ENCODE measurements at regions not wholly inside any gene's neighbourhood (a gene's known extent, or its start where the extent isn't known, plus 50 kb on each side); places are given as distances from the start of the nearest gene placed in this dataset.

DNA sequence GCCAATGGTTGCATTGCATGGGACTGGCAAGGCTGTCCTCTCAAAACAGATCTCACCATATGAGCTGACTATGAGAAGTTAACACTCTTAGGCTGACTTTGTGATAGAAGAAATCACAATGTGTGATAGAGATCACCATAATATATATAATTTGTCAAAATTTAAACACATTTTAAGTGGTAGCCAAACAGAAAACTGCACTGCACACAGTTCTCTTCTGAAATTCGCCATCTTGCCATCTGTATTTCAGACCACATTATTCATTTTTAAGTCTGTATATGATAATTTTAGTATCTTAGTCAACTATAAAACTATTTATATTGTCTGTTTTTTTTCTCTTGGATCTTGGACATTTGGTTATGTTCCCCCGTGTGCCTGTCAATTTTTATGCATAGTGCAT is 374.7 kb downstream of the AJAP1 start:
- Histone ChIP-seq H3K27me3 (ENCODE audit: control insufficient read depth in 2 of 2, insufficient read depth in 2 of 2, low read length in 2 of 2) (no peaks in the 10 kb centered on the region), H4K20me1 (ENCODE audit: insufficient read depth, low read length) (no peaks in the 10 kb centered on the region), H3K27ac (ENCODE audit: low read depth in 1 of 2, low read length in 2 of 2) (no peak overlapping the region), H3K9me3 (replicated peaks in 1 of 2; ENCODE audit: control insufficient read depth in 1 of 2, insufficient read depth in 1 of 2, low read length in 2 of 2) (peaks cover 0 to 5% of the 10 kb centered on the region in 2 donors), H3K79me2 (ENCODE audit: insufficient read depth, low read length) (no peaks in the 10 kb centered on the region), H3K4me3 (replicated peaks in 1 of 3; ENCODE audit: low read depth in 2 of 3, low read length in 3 of 3) (no peak overlapping the region), H2AFZ (ENCODE audit: insufficient read depth, low read depth, low read length, poor library complexity, severe bottlenecking) (no peak overlapping the region), H3K4me2 (replicated peaks; ENCODE audit: extremely low read depth, low read length, poor library complexity, severe bottlenecking) (no peak overlapping the region), H3K36me3 (replicated peaks in 1 of 2; ENCODE audit: control insufficient read depth in 1 of 2, insufficient read depth in 2 of 2, low read length in 2 of 2) (no peaks in the 10 kb centered on the region), H3K9ac (ENCODE audit: insufficient read depth, low read length, poor library complexity, severe bottlenecking) (no peak overlapping the region), H3K4me1 (ENCODE audit: control insufficient read depth in 1 of 2, insufficient read depth in 2 of 2, low read length in 2 of 2) (no peaks in the 10 kb centered on the region)
- no peak for DNase-seq
- WGBS (ENCODE audit: insufficient coverage): no CpG with 5 or more reads among the region's 2 CpGs
- TF ChIP-seq, protein P1, sequence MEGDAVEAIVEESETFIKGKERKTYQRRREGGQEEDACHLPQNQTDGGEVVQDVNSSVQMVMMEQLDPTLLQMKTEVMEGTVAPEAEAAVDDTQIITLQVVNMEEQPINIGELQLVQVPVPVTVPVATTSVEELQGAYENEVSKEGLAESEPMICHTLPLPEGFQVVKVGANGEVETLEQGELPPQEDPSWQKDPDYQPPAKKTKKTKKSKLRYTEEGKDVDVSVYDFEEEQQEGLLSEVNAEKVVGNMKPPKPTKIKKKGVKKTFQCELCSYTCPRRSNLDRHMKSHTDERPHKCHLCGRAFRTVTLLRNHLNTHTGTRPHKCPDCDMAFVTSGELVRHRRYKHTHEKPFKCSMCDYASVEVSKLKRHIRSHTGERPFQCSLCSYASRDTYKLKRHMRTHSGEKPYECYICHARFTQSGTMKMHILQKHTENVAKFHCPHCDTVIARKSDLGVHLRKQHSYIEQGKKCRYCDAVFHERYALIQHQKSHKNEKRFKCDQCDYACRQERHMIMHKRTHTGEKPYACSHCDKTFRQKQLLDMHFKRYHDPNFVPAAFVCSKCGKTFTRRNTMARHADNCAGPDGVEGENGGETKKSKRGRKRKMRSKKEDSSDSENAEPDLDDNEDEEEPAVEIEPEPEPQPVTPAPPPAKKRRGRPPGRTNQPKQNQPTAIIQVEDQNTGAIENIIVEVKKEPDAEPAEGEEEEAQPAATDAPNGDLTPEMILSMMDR (IDR thresholded peaks at IDR 0.05): no peak
- Mint-ChIP-seq H3K4me3 (no peak overlapping the region), H3K27me3 (ENCODE audit: low read depth in 3 of 3) (no peaks in the 10 kb centered on the region), H3K36me3 (no peaks in the 10 kb centered on the region), H3K9me3 (peaks cover 0 to 4% (median 0%) of the 10 kb centered on the region in 7 donors), H3K27ac (no peak overlapping the region), H3K4me1 (no peaks in the 10 kb centered on the region)
- intact Hi-C loops (cut with micrococcal nuclease): no loop called here

DNA sequence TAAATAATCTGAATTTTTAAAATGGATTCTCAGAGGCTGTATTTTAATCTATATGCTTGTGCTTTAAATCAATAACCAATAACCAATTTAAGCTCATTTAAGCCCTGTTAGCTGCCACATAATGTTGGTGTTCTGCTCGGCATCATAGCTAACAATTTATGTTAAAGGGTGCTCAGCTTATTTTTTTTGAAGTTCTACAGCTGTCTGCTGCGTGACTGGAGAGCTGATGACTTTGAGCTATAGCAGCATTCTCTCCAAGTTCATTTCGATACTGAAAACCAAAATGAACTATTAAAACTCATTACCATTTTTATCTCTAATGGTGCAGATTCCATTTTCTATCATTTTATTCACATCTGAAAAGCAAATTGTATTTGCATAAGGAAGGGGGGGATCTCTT is 357.8 kb downstream of the AJAP1 start:
- no peaks in the 10 kb centered on the region for H3K4me1 Mint-ChIP-seq
- Histone ChIP-seq H3K4me3 (replicated peaks in 1 of 3; ENCODE audit: low read depth in 2 of 3, low read length in 3 of 3) (no peak overlapping the region), H3K9me3 (replicated peaks in 1 of 2; ENCODE audit: control insufficient read depth in 1 of 2, insufficient read depth in 1 of 2, low read length in 2 of 2) (no peaks in the 10 kb centered on the region), H3K27ac (ENCODE audit: low read depth in 1 of 2, low read length in 2 of 2) (no peak overlapping the region), H3K27me3 (ENCODE audit: control insufficient read depth in 2 of 2, insufficient read depth in 2 of 2, low read length in 2 of 2) (no peaks in the 10 kb centered on the region), H3K4me2 (replicated peaks; ENCODE audit: extremely low read depth, low read length, poor library complexity, severe bottlenecking) (no peak overlapping the region), H3K4me1 (ENCODE audit: control insufficient read depth in 1 of 2, insufficient read depth in 2 of 2, low read length in 2 of 2) (no peaks in the 10 kb centered on the region), H3K79me2 (ENCODE audit: insufficient read depth, low read length) (no peaks in the 10 kb centered on the region), H2AFZ (ENCODE audit: insufficient read depth, low read depth, low read length, poor library complexity, severe bottlenecking) (no peak overlapping the region), H4K20me1 (ENCODE audit: insufficient read depth, low read length) (no peaks in the 10 kb centered on the region), H3K36me3 (replicated peaks in 1 of 2; ENCODE audit: control insufficient read depth in 1 of 2, insufficient read depth in 2 of 2, low read length in 2 of 2) (no peaks in the 10 kb centered on the region), H3K9ac (ENCODE audit: insufficient read depth, low read length, poor library complexity, severe bottlenecking) (no peak overlapping the region)
- TF ChIP-seq, protein P1 (IDR thresholded peaks at IDR 0.05): no peak
- WGBS (ENCODE audit: insufficient coverage): no CpG with 5 or more reads among the region's 3 CpGs
- no peak for DNase-seq
- no peak overlapping the region for H3K27ac Mint-ChIP-seq
- peaks cover 0 to 2% (median 0%) of the 10 kb centered on the region in 7 donors for H3K9me3 Mint-ChIP-seq
- H3K27me3 Mint-ChIP-seq (ENCODE audit: low read depth in 3 of 3): peaks cover 0 to 2% (median 0%) of the 10 kb centered on the region in 3 donors
- H3K4me3 Mint-ChIP-seq: no peak overlapping the region
- no peaks in the 10 kb centered on the region for H3K36me3 Mint-ChIP-seq
- intact Hi-C loops (cut with micrococcal nuclease): no loop called here
